Activated T-cell treated with anti-CD3 and anti-CD28 coated beads, Interleukin-2, amount 50 U/mL, for 48 hours (primary cell): ENCODE measurements at regions not wholly inside any gene's neighbourhood (a gene's known extent, or its start where the extent isn't known, plus 50 kb on each side); places are given as distances from the start of the nearest gene placed in this dataset.
"Not testable (repeated sequence)": the region's sequence is repeated elsewhere in the genome, so short reads cannot be mapped to it uniquely, and the experiment has no call there.

Source experiments
- DNase-seq, 2 experiments: peaks; one replicate each; pipeline ENCODE4 v3.0.0-alpha.2; 2020

GRCh38 chr1:221487781-221488524 is 253.9 kb downstream of the DUSP10 start:
- no peak for DNase-seq

DNA sequence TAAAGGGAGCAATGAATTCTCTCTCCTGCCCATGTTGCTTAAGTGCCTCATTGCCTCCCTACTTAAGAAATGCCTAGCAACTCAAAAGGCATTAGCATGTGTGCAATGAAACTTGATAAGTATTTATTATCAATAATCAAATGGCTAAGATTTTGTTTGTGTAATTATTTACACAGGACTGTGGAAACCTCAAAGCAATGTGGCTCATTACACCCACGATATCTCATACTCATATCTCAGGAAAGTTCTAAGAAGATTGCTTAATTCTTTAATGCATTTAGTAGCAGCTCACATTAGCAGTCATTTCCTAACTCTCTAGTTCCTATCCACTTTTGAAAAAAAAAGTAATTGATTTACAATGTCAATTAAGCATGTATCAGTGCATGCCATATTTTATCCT is 253.3 kb downstream of the DUSP10 start:
- no peak for DNase-seq

DNA sequence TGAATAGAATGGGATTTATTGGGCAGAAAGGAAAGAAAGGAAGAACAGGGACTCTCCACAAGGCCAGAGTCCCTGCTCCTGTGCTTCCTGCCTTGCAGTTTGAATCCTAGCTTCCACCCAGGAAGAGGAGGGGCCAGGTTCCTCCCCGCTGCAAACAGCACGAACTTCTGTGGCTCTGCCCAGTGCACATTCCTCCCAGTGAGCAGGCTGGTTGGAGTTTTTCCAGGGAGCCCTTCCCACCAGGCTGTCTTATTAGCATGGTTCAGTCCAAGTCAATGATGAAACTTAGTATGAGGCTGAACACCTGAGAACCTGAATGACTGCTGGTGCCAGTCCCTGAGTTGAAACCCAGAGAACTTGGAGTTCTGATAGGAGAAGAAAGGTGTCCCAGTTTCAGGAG is 247.2 kb downstream of the DUSP10 start:
- DNase-seq: no peak

- no peak for DNase-seq
Observed at GRCh38 chr1:221497046-221497445, 244.8 kb downstream of the DUSP10 start.

- no peak for DNase-seq
Observed at GRCh38 chr1:221503268-221503667, 238.6 kb downstream of the DUSP10 start.

- no peak for DNase-seq
Observed at GRCh38 chr1:221509575-221510355, 232.1 kb downstream of the DUSP10 start.

DNA sequence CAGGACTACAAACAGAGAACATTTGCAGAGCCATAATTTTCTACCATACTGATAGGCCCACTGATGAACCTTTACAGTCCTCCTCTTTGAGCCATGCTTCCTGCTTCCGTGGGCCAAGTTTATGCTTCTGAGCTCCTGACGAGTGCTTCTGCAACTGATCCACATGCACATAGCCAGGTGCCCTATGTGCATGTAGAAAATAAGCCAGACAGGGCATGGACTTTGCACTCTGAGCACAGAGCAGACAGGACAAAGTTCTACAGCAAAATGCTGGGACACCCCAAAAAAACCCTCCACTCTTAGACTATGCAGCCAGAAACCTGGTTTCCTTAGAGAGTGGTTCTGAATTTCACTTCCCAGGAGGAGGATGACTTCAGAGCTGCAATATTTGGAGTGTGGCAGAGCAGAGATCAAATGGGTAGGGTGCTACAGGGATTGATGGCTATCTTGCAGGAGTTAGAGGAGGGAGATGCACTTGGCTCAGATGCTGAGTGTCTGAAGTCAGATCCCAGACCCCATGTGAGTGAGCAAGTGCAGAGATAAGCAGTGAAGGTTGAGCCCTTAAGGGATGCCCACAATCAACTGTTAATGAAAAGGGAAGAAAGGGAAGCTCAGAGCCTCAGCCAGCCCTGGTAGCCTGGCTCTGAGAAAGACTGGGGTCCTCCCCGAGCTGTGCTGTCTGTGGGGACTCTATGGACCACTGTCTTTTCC is 230.9 kb downstream of the DUSP10 start:
- DNase-seq: no peak

DNA sequence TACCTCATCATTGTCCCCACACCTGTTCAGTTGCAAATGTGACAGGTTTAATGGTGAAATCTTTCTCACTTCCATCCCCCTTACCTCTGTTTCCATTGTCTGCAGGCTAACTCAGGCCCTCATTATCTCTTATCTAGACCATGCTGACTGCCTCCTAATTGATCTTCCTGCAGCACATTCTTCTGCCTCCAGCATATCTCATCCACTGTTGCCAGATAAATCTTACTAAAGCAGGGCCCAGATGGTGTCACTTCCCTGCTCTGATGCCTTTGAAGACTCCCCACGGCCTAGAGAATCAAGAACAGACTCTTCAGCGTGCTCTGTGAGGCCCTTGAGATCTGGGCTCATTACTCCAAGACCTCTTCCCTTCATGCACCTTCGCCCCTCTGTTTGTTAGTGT is 230.1 kb downstream of the DUSP10 start:
- DNase-seq: no peak

GRCh38 chr1:221514806-221515205 is 227.1 kb downstream of the DUSP10 start:
- no peak for DNase-seq

DNA sequence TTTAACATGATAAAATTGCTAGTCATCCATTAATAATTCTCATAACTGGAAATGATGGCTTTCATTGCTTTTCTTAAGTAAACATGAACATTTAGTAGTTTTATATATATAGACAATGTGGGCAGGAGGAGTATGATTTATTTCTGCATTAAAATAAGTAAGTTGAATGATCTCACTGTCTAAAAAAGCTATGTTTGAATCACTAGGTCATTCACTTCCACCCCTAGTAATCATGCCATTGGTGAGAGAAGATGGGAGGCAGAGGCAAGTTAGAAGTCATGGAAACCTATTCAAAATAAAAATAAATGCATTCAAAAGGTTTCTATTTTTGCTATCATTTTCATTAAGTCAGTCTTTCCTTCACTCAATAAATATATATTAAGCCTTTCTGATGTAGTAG is 226.4 kb downstream of the DUSP10 start:
- DNase-seq: no peak

DNA sequence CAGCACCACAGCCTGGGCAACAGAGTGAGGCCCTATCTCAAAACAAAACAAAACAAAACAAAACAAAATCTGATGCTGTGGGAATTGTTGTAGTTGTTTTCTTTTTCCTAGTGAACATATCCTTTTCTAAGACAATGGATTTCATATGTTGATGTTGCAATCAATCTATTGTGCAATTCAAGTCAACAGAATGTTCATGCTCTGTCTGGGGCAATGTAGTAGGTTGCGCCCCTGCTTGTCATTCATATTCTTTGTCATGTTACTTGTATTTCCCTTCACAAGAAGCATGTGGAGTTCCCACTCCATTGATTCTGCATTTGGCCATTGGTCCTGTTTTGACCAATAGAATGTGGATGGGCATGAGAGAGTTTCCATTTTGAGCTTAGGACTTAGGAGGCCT is 223.9 kb downstream of the DUSP10 start:
- DNase-seq: no peak

DNA sequence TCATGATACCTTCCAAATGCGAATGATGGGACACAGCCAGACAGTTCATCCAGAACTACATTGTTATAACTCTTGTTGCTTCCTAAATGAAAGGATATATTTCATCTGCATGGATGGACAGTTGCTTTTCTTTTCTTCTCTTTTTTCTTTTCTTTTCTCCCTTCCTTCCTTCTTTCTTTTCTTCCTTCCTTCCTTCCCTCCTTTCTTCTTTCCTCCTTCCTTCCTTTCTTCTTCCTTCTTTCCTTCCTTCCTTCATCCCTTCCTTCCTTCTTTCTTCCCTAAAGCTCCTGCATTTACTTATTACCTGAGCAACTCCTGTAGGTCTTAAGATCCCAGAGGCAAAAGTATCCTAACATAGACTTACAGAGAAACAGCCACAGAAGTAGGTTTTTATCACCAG is 221.6 kb downstream of the DUSP10 start:
- DNase-seq: no peak

GRCh38 chr1:221521686-221522085 is 220.2 kb downstream of the DUSP10 start:
- no peak for DNase-seq

GRCh38 chr1:221522529-221522940 is 219.4 kb downstream of the DUSP10 start:
- DNase-seq: no peak

GRCh38 chr1:221525749-221526148 is 216.1 kb downstream of the DUSP10 start:
- no peak for DNase-seq

DNA sequence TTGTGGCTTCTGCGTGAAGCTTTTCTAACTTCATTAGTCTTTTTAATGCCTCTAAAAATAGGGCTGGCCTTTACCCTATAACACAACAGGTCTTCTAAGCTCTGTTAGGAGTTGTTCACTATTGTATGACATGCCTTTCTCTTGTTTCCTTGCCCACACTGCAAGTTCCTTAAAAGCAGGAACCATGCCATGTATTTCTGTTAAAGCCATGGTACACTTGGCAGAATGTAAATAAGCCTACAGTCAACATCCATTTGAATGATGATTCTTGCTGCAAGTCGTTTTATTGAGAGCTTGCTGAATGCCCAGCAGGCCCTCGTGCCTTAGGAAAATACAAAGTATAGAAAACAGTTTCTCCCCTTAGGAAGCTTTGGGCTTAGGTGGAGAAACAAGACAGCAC is 214.6 kb downstream of the DUSP10 start:
- DNase-seq: no peak

- DNase-seq: no peak
Observed at GRCh38 chr1:221527886-221528624, 213.8 kb downstream of the DUSP10 start.

DNA sequence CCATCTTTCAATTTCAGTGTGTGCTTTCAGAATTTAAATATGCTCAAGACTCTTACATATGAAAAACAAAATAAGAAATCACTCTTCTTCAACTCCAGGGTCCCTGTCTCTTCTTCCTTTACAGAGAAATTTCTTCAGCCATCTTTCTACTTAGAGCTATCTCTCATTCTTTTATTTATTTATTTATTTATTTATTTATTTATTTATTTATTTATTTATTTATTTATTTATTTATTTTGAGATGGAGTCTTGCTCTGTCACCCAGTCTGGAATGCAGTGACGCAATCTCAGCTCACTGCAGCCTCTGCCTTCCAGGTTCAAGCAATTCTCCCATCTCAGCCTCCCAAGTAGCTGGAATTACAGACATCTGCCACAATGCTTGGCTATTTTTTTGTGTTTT is 211.7 kb downstream of the DUSP10 start:
- DNase-seq: not testable (repeated sequence)

DNA sequence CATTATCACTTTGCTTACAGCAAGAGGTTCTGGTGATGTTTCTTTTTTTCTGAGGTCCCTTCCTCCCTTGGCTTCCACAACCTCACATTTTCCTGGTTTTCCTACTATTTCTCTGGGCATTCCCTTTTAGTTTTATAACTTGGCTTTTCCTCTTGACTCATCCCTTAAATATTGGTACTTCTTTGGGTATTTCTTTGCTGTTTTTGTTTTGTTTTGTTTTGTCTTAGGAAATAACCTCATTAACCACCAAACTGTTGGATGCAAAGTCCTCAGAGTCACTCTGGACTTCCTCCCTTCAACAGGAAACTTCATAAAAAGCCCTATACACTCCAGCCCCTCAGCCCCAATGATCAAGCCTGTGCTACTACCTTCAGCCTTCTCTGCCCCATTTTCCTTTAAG is 211.1 kb downstream of the DUSP10 start:
- DNase-seq: no peak

- no peak for DNase-seq
Observed at GRCh38 chr1:221532071-221532773, 209.7 kb downstream of the DUSP10 start.

DNA sequence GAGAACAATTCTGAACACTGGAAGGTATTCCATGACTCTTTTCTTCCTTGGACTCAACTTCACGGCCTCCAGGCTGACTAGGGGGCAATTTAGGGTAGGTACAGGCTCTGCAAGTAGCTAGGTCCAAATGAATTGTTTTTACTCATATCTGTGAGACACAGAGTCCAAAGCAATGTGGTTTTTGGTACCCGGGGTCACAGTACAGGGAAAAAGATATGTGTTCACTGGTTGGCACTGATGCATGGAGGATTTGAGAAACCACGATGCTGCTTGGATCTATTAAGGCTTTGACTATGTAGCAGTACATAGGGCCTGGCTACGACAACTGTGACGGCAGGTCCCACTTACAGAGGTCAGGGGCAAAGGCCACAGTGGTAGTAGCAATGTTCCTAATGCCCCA is 200.6 kb downstream of the DUSP10 start:
- DNase-seq: no peak

- no peak for DNase-seq
Observed at GRCh38 chr1:221543529-221544120, 198.3 kb downstream of the DUSP10 start.
